ENCODE measurements at regions not wholly inside any gene's neighbourhood (a gene's known extent, or its start where the extent isn't known, plus 50 kb on each side); places are given as distances from the start of the nearest gene placed in this dataset.

DNA sequence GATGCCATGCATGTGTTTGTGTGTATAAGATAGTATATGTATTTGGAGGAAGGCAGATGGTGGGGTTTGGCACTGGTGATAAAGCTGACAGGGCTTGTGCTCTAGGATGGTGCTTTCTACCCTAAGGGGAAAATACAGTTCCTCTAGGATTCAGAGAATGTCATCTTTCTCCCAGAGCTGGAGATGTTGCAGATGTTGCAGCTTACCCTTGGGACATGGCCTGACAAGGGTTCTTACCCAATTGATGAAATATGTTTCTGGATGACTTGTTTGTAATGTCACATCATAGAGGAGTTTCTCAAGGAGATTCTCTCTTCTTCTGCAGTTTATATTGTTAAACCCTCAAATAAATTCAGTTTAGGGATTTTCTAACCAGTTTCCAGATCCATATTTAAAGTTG, 52.5 kb upstream of the PITX2 start:
- DNase-seq = no peak

DNA sequence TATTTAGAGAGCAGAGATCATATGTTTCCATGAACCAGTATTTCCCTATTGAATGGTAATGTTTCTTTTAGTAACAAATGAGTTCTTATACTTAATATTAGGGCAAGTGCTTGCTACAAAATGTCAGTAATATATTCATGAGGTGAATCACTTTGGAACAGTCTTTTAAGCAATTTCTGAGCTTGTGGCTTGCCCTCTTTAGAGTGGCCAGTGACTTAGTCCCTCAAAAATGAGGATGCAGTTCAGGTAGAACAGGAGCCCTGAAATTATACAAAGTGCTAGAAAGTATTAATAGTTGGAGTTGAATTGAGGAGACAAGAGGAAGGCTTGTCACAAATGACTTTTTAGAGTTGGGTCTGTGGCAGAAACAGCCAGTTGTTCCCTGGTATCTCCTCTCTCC, 53.4 kb upstream of the PITX2 start:
- DNase-seq = no peak

DNA sequence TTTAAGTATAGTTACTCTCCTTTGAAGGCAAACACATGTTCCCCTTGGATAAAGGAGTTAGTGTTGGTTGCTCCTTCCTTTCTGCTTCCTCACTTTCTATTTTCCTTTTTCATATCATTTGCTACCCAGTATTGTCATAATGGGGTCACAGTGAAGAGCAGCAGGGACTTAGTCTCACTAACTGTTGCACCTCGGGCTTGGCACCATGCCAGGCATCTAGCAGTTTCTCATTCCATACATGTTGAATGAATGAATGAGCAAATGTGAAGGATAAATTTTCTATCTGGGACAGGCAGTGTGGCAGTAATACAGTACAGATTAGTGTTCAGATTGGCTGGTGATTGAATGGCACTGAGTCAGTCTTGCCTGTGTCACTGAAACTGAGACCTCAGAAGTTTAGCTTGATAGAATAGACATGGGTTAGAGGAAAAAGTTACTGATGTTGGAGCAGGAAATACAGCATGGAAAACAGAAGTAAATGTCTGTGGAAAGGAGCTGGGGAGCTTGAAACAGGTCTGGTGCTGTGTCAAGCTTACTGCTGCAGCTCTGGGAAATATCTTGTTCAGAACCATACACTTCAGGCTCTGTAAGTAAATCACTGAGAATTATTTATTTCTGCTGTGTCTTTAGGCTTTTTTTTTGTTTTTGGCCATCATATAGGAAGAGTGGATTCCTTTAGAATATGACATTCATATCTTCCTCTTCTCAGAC, 55.8 kb upstream of the PITX2 start:
- DNase-seq = no peak

DNA sequence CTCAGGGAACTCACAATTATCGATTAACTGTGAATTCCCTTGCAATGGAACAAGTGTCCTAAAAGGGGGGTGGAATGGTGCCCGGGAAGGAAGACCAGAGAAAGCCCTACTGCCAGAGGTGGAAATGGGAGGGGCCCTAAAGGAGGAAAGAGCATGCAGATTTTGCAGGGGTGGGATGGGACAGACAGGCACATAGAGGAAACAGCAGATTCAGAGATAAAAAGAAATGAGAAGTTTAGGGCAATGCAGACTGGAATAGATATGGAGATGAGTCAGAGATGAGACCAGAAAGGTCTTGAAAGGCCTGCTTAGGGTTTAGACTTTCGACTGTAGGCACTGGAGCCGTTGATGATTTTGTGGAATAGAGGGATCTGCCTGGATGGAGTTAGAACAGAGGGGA, 57.4 kb upstream of the PITX2 start:
- DNase-seq = no peak

DNA sequence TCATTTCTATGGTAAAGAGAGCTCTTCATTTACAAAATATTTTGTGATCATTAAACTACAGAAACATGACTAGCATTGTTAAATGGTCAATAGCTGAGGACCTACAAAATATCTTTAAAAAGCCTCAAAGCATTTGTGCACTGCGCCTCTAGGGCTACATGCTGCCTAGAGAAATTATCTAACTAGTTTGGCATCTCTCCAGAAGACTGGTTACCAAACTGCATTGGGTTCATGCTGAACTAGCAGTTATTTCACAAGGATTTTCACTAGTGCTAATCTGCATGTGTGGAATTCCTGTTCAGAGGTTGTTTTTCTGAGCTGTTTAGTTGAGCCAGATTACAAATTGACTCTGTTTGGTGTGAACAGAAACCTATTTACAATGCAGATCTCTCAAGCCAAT, 58.5 kb upstream of the PITX2 start:
- DNase-seq = no peak

DNA sequence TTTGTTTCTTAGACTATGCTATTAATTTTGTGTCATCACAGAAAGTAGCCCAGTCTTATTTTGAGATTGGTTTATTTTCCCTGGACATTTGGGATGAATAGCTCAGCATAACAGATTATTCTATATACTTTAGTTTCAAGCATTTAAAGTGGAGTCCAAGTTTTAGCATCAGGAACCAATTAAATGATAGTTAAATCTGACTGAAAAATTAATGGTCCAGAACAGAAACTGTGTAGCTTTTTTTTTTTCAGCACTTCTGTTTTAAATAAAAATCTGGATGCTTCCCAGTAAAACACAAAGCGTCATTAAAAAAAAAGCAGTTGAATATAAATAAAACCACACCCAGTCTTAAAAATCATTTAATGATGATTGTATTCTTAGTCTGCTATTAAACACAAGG, 59.4 kb upstream of the PITX2 start:
- DNase-seq = no peak

DNA sequence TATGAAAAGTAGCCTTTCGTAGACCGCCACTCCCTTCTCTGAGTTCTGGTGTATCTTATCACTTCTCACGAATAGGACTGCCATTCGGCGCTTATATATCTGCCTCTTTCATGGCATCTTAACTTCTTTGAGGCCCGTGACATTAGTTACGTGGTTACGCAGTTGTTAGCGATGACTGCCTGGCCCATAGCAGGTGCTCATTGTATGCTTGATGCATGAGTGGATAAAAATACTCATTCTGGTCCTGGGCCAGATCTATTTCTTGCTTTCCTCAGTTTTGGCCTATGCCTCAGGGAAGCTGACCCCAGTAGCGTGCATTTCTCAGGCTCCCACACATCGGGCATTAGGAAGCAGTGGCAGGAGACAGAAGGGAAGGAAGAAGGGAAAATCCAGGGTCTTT, 60.7 kb upstream of the PITX2 start:
- no peak for DNase-seq

DNA sequence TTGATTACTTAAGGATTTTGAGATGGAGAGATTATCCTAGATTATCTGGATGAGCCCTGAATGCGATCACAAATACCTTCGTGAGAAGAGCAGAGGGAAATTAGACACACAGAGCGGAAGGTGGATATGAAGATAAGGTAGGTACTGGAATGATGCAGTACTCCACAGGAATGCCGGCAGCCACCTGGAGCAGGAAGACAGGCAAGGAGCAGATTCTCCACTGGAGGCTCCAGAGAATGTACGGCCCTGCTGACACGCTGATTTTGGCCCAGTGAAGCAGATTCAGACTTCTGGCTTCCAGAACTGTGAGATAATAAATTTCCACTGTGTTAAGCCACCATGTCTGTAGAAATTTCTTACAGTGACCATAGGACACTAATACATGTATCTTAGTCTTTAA, 79.4 kb upstream of the PITX2 start:
- DNase-seq = no peak

DNA sequence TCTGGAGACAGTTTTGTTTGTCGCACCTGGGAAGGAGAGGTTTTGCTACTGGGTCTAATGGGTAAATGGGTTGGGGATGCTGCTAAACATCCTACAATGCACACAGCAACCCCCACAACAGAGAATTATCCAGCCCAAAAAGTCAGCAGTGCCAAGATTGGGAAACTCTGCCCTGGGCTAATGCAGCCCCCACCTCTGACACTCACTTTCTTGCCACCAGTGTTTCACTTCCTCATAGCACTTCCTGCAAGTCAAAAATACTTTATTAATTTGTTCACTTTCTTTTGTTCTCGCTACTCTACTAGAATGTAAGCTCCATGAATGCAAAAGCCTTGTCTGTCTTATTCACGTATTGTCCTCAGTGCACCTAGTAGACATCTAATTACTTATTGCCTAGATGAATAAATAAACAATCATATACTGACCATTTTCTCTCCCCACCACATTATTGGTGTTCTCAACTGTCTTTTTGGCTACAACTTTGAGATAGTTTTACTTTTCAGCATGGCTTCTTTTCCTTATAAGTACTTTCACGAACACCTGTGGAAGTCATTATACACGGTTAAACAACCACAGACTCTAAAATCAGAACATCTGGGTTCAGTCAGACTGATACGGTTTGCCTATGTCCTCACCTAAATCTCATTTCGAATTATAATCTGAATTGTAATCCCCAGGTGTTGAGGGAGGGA, 82.0 kb upstream of the PITX2 start:
- no peak for DNase-seq

DNA sequence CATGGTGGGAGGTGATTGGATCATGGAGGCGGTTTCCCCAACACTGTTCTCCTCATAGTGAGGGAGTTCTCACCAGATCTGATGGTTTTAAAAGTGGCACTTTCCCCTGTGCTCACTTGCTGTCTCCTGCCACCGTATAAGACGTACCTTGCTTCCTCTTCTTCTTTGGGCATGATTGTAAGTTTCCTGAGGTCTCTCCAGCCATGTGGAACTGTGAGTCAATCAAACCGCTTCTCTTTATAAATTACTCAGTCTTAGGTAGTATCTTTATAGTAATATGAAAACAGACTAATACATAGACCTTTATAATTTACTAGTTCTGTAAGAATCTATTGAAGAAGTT, 82.5 kb upstream of the PITX2 start:
- no peak for DNase-seq

DNA sequence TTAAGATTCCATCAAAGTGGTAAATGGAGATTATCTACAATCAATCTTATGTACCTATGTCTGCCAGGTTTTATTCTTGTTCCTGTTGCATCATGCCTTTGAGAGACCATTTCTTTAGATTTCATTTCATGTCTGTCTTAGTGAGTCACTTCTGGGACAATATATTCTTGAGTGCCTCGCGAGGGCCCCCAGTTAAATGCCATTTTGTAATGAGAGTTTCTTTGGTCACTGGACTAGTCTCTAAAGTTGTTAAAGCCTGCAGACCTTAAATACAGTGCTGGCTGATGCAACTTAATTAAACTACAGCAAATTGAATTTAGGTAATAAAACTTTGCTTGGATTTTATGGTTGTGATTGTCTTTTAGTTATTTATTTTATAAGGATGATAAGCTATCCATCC, 87.2 kb upstream of the PITX2 start:
- no peak for DNase-seq

DNA sequence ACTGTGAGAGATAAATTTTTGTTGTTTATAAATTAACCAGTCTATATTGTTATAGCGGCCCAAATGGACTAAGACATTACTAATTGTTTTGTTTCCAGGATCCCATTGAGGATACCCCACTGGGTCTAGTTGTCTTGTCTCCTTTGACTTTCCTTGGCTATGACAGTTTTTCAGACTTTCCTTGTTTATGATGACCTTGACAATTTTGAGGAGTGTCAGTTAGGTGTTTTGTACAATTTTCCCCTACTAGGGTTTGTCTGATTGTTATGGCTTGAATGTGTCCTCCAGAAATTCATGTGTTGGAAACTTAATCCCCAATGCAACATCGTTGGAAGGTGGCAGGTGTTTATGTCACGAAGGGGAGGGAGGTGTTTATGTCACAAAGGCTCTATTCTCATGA, 89.6 kb upstream of the PITX2 start:
- no peak for DNase-seq

DNA sequence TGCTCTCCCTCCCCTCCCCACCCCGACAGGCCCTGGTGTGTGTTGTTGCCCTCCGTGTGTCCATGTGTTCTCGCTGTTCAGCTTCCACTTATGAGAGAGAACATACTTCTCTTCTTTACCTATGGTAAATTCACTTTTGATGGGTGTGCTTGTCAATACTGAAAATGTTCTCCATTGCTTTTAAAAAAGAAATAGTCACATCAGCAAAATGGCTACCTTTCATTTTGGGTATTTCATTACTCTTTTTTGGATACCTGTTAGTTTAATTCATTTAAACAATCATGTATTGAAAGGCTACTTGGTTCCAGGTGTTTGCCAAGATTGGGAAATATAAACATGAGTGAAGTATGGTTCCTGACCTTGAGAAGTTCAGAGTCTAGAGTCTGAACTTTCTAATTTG, 107.4 kb upstream of the PITX2 start:
- no peak for DNase-seq

DNA sequence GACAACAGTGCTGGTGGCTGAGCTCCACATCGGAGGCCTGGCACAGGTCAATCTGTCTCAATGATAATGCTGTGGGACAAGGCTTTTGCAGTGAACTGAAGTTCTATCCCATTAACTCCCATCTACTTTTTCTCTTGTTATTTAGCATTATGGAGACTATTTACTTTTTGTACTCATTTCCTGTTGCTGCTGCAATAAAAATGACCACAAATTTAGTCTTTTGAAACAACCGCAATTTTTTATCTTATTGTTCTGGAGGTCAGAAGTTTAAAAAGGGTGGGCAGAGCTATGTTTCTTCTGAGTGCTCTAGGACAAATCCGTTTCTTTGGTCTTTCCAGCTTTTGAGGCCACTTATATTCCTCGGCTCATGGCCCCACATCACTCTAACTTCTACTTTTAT, 111.0 kb upstream of the PITX2 start:
- DNase-seq = no peak

DNA sequence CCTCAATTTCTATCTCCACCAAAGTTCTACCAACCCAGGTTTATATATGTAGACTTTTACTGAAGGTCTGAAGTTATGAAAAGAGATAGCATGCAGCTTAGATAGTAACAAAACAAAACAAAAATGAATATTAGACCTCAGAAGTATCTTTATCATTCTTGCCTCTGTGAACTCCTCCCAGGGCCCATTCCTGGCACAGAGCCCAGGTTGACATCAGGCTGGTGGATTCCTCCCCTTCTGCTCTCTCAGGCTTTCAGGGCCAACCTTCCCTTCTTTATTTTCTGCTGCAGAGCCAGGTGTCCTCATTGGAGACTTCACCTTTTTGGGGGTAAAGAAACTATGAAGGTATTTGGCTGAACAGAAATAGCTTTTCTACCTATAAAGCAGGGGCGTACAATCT, 112.8 kb upstream of the PITX2 start:
- no peak for DNase-seq

DNA sequence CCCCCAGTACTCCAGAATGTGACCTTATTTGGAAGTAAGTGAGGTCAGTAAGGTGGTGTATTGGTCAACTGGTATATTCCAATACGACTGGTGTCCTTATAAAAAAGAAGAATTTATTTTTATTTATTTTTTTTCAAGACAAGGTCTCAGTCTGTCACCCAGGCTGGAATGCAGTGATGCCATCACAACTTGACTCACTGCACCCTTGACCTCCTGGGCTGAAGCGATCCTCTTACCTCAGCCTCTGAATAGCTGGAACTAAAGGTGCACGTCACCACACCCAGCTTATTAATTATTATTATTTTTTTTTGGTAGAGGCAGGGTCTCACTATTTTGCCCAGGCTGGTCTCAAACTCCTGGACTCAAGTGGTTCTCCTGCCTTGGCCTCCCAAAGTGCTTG, 115.1 kb upstream of the PITX2 start:
- DNase-seq = no peak

DNA sequence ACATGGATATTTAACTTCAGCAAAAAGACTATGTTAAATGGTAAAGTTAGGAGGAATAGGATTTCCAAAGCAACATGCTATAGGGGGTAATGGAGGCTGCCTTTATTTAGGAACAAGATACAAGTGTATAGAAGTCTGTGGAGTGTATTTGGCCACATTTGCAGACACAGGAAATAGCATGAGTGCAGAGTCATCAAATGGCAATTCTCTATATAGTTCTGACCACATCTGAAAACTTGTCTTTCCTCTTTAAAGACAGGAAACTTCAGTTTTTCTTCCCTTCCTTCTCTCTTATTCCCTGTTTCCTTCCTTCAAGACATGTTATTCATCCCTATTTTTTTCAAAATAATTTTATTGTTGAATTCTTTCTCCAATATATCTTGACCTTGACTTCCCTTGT, 119.3 kb upstream of the PITX2 start:
- DNase-seq = no peak

DNA sequence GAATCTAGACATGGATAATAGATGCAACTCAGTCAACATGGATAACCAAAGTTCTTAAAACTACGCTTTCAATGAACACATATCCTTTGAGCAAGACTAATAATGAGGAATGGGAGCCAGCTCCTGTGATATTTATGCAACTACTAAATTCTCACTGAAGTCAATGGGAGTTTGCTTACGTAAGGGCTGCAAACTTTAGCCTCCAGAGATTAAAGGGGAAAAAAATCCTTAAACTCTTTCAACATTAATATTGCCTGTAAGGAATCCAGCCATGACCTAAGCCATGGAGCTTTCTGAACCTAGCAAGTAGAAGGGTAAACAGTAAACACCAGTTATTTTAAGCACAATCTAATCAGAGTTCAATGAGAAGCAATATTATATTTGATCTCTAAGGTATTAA, 125.2 kb upstream of the PITX2 start:
- no peak for DNase-seq

DNA sequence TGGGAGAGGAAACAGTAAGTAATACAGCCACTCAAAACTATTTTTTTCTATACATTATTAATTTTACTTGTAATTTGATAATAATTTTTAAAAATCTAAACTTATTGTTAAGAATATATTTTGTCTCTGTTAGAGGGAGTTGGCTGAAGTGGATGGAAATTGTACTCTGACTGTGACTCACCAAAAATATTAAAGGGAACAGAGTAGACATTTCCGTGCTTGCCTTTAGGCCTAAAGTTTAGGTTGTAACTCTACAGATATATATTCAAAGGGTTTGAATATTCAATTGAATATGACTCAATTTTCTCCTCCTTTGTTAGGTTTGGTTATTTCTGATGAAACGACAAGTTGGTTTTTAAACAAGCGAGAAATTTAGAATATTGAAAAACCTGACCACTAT, 128.3 kb upstream of the PITX2 start:
- no peak for DNase-seq

DNA sequence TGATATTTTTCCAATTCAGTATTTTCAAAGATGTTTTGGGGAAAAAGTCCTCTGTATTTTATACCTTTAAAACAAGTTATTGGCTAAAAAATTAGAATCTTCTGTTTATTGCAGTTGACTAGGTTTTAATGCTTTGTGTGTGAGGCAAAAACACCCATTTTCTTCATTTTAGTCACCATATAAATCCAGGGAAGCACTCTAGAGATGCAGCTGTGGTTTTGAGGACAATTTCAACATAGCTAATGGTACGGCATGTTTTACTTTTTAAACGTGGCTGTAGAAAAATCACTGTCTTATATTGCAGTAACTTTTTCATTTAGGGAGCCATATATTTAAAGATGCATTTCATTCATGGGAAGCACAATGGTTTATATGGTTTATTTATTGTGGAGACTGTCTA, 129.1 kb upstream of the PITX2 start:
- DNase-seq = no peak

DNA sequence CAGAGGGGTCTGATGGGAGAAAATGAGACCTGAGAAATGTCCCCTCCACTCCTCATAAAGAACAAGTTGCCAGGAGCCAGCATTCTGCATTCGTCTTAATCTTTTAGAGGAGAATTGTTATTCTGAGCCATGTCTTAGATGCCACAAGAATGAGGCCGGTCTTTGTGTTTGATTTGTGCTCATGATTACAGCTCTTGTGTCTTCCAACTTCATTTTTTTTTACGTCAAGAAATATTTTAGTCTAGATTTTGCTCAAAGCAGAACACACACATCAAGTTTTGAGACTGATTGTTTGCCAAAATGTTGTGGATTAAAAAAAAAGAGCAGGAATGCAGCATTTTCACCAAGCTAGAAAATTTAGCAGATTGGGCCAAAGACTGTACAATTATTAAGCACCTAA, 130.6 kb upstream of the PITX2 start:
- DNase-seq = no peak

DNA sequence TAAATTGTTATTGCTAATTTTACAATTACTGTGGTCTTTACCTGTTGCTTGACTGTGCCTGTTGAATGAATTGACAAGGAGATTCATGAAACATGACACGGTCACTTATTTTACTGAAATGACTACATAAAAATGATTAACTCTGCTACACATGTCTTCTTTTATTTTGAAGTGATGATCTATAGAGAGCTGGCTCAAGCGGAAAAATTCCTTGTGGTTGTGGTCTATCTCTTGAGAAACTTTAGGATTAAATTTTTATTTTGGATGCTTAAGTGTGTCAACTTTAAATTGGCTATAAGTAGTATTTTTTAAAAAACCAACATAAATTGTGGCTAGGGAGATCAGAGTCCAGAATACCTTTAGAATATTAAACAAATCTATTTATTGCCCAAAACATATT, 131.8 kb upstream of the PITX2 start:
- no peak for DNase-seq

DNA sequence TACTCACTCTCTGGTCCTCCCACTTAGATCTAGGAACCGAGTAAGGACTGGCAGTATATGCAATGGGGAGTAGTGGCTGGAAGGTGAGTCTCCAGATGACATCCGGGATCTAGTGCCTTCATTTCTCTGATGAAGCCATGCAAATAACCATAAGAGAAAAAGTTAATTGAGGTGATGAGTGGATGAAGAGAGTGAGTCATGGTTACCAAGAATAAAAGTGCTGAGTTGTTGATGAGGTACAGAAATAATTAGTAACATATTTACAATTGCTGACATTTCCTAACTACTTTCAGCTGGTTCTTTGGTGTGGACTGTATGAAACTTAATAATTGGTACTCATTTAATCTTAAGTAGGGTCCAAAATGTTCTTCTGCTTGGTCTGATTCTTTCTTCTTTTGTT, 146.7 kb upstream of the PITX2 start:
- DNase-seq = no peak

DNA sequence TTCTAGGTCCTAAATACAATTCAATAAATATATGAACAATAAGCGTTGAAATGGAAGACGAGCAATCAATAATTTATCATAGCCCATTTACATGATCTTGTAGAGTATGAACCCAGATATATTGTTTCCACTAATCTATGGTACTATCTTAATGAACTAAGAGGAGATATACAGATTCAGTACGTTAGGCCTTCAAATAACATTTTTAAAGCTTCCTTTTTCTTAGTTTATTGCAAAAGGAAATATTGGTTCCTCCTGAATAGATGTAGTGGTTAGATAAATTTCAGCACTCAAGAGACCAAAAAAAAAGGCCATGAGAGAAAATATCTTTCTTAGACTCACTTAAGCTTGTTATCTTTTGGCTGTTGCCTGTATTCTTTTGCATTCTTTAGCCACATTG, 147.5 kb upstream of the PITX2 start:
- DNase-seq = no peak

DNA sequence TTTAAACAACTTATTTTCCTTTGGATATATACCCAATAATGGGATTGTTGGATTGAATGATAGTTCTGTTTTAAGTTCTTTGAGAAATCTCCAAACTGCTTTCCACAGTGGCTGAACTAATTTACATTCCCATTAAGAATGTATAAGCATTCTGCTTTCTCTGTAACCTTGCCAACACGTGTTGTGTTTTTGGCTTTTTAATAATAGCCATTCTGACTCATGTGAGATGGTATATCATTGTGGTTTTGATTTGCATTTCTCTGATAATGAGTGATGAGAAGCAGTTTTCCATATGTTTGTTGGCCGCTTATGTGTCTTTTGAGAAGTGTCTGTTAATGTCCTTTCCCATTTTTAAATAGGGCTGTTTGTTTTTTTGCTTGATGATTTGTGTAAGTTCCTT, 155.6 kb upstream of the PITX2 start:
- DNase-seq = no peak
